ENCODE measurements at regions not wholly inside any gene's neighbourhood (a gene's known extent, or its start where the extent isn't known, plus 50 kb on each side); places are given as distances from the start of the nearest gene placed in this dataset.
A peak's percentile ranks its signal among the peaks of the same experiment; 100 is the strongest.

DNA sequence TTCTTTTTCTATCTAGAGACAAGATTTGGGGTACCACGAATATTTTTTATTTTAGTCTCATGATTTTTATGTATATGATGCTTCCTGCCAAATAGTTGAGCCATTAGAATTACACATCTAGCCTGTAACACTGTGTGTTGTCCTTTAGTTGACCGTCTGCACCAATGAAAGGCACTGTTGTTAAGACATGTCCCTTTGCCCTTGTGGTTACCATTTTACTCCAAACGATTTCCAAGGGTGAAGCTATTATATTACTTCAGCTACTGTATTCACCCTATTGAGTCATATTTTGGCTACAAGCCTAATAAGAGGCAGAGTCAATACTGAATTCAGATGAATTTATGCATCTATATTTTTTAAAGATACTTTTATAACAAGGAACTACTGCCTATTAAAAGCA lies 207.6 kb downstream of the CETN3 start:
- no peak for DNase-seq

- no peak for DNase-seq
Measured at GRCh38 chr5:90193185-90193822, 216.3 kb downstream of the CETN3 start.

DNA sequence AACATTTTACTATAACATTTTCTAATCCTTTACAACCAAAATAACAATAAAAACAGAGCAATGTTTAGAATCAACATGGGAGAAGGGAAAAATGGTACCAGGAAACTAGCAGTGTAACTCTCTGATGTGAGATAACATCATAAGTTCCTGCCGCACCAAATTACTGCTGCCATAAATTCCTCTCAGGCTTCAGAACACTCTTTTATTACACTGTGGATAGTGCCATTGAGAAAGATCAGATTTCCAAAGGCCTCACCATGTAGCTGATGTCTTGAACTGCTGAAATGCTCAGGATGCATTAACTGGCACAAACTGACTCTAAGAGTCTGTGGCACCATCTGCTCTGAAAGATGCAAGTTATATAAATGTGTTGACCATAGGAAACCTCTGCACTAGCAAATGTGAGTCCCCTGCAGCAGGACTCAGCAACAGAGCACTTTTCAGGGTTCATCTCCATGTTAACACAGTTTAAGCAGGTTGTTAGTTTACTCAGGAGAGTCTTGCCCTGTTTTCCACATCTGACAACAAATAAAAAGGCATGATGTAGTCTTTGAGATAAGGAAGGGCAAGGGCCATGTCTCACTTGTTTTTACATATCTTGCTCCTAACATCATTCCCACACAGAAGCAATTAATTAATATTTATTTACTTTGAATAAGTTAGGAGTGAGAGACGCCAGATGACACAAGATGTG lies 218.1 kb downstream of the CETN3 start:
- no peak for DNase-seq

DNA sequence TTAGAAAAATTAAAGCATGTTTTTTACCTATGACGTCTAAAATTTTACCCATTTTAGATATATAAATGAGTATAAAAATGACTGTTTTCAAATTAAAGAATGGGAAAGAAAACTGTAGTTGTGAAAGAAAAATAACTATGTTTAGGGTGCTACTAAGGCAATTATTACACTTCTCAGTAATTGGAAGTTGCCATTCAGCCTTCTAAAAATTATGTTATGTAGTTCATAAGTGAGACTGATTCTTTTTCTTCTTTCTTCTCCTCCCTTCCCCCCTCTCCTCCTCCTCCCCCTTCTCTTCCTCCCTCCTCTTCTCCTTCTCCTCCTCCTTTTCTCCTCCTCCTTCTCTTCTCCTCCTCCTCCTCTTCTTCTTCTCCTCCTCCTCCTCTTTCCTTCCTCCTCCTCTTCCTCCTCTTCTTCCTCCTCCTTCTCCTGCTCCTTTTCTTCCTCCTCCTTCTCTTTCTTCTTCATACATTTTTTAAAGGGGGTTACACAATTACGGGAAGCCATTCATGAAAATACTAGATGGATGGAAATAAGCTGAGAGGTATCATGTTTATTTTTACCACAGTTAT lies 223.6 kb downstream of the CETN3 start:
- no peak for DNase-seq

GRCh38 chr5:90184764-90185163 lies 224.8 kb downstream of the CETN3 start:
- no peak for DNase-seq

DNA sequence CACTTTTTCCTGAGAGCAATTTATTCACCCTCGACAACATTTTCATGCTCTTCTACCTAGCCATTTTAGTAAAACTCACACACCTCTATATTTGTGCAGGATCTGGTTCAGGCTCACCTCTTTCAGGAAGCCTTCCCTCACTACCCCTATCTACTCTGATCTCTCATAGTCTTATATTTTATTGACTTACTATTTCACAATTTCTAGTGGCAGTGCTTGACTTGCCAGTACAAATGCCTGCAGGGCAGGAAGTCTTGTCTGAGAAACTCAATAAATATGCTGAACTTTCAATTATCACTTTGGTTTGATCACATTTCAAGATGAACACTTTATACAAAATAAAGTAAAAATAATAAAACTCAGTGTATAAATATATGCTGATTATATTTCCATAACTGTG lies 226.8 kb downstream of the CETN3 start:
- DNase-seq, result no peak

DNA sequence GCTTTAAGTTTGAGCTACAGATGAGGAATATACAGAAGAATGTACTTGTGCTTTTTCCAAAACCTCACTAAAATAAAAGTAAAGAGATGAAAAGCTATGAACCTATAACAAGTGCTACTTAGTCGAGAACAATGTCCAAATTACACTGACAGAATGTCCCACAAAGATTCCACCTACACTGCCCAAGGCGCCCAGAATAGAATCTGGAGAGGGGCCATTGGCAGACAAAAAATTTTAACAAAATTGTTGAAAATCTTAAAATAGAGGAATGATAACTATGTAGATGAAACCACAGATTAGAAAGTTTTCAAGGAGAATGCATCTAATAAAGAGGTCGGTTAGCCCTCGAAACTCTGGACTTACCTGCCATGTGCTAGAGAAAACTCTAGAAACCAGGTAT lies 235.3 kb downstream of the CETN3 start:
- DNase-seq, result no peak

DNA sequence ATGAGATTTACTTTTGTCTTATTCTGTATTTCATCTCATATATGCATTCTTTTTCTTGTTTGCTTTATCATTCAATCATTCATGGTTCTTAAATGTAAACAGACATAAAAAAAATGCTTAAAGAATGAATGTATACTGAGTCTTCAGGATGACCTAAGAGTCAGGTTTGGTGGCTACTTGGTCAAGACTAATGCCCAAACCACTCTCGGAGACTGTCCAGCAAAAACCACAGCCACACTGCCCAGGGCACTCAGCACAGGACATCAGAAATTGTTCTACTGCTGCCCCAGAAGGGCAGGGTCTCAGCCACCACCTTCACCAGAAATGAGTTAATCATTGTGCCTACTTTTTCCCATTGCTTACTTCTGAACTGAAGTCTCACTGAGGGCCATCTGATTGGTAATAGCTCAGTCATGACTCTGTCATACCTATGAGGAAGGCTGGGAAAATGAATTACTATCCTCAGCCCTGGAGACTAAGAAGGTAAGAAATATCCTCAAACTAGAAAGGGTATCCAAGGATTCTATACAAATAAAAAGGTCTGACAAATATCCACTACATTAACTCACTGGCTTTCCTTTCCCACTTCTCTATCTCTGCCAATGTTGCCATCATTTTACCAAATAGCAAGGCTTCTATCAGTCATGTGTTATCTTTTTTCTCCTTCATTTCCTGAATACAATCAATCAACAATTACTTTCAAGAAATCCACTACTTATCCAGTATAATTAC lies 236.1 kb downstream of the CETN3 start:
- DNase-seq, result no peak

DNA sequence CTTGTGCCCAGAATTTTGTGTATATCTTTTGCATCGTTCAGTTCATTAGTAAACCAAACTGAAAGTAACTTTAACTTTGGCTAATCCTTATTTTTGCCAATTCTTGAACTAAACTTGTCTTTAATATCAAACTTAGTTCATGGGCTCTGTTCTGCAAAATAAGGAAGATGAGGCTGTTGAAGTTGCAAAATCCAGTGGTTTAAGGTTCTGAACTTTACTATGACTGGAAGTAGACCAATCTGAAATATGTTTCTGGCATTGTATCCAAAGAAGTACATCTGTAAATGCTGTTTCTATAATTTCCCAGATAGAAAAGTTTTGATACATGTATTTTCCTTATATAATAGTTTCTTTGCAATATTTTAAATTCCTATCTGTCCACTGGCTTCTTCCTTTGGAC lies 238.1 kb downstream of the CETN3 start:
- no peak for DNase-seq

- DNase-seq, result no peak
Measured at GRCh38 chr5:90170261-90170660, 239.3 kb downstream of the CETN3 start.

DNA sequence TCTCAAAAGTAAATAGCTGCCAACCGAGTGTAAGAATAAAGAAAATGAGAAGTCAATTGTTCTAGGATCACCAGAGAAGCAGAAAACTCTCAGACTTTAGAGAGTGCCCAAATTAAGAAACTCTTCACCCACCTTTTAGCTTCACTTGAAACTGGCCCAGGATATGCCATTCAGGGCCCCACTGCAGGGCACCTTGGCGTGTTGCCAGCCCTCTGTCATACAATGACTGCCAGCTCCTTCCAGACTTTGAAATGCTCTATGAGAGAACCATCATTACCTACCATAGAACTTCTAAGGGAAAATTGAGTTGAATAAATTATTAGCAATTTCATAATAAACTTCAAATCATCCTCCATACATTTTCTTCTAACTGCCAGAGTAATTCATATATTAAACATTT lies 240.5 kb downstream of the CETN3 start:
- DNase-seq, result peak in 1 of 58 donors; percentile 41

DNA sequence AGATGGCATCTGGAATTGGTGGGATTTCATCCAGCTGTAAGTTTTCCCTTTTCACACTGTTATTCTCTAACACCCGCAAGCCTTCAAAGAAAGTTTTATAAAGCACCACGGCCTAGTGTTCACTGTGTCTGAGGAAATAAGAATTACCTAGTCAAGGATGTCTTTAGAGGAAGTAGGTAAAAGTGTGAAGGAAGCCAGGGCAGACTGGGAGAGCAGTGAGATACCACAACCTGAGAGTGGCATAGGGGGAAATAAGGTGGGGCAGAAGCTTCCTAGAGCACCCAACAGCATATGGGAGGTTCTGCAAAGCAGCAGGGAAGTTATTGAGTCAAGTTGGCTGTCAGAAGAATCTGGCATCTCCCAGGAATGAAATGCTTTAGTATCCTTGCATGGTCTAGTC lies 241.2 kb downstream of the CETN3 start:
- DNase-seq, result no peak

DNA sequence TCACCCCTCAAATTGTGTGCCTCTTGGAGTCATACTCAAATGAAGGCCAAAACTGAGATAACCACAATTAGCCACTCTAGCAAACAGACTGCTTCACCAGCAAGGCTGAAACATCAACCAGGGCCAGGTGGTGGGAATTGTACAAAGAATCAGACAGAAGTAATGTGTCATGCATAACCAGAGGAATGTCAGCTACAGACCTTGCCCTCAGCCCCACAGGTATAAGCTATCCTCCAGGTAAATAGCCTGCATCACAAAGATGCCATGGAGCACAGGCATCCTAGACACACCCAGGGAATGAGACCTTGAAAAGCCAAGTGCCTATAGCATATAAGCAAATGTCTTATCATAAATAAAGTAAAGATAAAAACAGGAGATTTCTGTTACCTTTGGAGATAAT lies 242.7 kb downstream of the CETN3 start:
- DNase-seq, result no peak

GRCh38 chr5:90162324-90162723 lies 247.2 kb downstream of the CETN3 start:
- no peak for DNase-seq

GRCh38 chr5:90161414-90161813 lies 248.1 kb downstream of the CETN3 start:
- peak in 11 of 58 donors; percentile 2 to 29 (median 7) for DNase-seq

DNA sequence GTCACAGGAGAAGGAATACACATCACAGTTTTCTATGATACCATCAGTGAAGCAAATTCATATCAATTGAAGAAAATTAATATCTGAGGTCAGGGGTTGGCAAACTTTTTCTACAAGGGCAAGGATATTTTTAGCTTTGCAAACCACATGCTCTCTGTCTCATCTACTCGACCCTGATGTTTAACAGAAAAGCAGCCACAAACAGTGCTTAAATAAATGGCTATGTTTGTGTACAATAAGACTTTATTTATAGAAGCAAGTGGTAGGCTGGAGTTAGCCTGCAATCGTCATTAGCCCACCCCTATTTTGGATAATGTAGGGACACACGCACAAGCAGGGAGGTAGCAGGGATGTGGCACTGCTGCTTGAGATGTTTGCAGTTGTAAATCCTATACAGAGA lies 251.4 kb downstream of the CETN3 start:
- no peak for DNase-seq

- no peak for DNase-seq
Measured at GRCh38 chr5:90153031-90153430, 256.5 kb downstream of the CETN3 start.

DNA sequence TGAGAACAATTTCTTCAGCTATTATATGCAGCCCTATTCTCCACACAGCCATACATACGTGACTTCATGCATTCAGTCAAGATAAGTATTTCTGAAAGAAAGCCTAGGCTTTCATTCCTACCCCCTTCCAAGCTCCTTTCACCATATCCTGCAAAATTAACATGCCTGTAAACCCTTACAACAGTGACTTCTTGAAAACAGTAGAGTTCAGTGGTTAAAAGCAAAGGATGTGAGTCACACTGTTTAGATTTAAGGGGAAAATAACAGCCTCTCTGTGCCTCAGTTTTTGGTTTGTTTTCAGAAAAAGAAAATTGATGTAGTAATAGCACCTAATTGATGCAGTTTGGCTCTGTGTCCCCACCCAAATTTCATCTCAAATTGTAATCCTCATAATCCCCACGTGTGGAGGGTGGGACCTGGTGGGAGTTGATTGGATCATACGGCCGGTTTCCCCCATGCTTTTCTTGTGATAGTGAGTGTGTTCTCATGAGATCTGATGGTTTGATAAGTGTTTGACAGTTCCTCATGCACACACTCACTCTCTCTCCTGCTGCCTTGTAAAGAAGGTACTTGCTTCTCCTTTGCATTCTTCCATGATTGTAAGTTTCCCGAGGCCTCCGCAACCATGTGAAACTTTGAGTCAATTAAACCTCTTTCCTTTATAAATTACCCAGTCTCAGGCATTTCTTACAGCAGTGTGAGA lies 264.8 kb downstream of the CETN3 start:
- DNase-seq, result no peak

DNA sequence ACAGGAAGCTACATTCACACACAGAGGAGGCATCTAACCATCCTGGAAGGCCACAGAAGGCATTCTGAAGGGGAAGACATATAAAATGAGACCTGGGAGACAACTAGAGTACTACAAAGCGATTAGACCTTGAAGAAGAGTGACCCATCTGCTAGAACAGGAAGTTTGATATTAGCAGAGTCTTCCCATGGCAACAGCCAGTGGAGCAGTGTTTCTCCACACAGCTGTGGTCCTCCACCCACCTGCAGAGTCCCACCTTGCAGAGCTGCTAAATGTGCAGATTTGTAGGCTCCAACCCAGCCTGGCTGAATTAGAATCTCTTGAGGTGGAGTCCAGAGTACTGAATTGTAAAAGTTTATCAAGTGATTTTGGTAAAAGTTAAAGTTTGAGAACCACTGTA lies 267.0 kb downstream of the CETN3 start:
- DNase-seq, result no peak

- no peak for DNase-seq
Measured at GRCh38 chr5:90141984-90142383, 267.6 kb downstream of the CETN3 start.

- DNase-seq, result no peak
Measured at GRCh38 chr5:90136952-90137528, 272.5 kb downstream of the CETN3 start.

All from anterior cingulate cortex (tissue), 58 donors.